Activated CD4-positive, alpha-beta T cell treated with anti-CD3 and anti-CD28 coated beads, Interleukin-2, amount 50 U/mL, for 48 hours (primary cell): ENCODE measurements at regions not wholly inside any gene's neighbourhood (a gene's known extent, or its start where the extent isn't known, plus 50 kb on each side); places are given as distances from the start of the nearest gene placed in this dataset.

Experiments
- DNase-seq, 2 experiments: peaks; one replicate each; pipeline ENCODE4 v3.0.0-alpha.2; 2020

- DNase-seq, result no peak
Observed at GRCh38 chr2:18464913-18465312, 95.5 kb downstream of the RDH14 start.

DNA sequence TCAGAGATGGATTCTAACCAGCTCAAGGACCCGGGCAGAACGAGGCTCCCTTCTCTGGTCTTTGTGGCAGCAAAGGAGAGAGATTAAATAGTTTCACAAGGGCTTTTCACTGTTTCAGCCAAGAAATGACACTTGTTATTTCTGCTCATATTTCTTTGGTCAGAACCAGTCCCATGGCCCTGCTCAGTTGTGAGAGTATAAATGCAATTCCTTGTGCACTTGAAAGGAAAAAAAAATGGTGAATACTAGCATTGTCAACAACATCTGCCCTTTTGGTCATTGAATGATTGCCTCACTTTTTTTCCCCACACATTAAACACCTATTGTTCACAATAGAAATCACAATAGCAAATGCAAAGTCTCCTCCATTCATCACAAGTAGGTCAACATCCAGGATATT, 104.4 kb downstream of the RDH14 start:
- no peak for DNase-seq

DNA sequence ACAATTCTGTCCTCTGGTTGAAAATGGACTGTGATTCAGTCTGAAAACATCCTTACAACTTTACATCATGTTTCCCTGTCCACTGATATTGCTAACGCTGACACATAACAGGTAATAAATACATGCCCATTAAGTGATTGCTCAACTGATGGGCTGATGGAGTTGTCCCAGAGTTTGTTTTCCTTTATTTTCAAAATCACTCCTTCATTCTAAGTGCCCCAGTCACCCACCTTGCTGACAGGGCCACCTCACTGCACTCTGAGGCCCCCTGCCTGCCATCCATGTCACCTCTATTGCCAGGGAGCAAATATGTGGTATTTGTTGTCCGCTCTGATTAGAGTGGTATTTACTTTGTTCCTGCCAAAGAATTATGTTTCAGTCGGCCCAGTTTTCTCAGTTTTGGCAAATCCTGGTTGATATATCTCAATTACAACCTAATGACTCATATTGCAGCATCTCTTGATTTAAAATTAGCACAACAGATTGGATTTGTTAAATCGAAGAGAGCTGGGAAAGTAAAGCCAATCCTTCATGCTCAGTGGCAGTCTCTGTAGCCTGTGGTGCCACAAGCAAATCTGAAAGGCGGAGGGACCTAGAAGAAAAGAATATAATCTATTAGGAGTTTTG, 105.1 kb downstream of the RDH14 start:
- DNase-seq, result no peak

GRCh38 chr2:18454692-18455235, 105.7 kb downstream of the RDH14 start:
- no peak for DNase-seq

GRCh38 chr2:18446715-18447114, 113.7 kb downstream of the RDH14 start:
- no peak for DNase-seq

GRCh38 chr2:18445433-18446320, 114.8 kb downstream of the RDH14 start:
- DNase-seq, result no peak

DNA sequence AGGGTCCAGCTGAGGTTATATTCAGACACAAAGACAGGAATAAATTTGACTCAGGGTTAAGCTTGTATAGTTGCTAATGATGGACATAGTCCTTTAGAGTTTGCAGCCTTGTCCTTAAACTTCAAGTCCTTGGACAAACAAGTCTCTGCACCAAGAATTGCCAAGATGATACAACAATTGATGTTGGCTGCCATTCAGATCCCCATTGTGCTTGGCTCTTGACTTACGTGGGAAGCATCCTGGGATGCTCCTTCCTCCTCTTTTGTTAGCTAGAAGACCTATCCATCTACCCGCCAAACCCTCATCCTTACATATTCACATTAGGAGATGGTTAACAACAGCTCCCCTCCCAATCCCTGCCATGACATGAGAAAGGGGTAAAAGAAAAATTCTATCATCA, 115.6 kb downstream of the RDH14 start:
- DNase-seq, result no peak

- no peak for DNase-seq
Observed at GRCh38 chr2:18441583-18441982, 118.9 kb downstream of the RDH14 start.

GRCh38 chr2:18440777-18441176, 119.7 kb downstream of the RDH14 start:
- no peak for DNase-seq

- no peak for DNase-seq
Observed at GRCh38 chr2:18440141-18440661, 120.3 kb downstream of the RDH14 start.

- DNase-seq, result no peak
Observed at GRCh38 chr2:18439716-18440115, 120.7 kb downstream of the RDH14 start.

- DNase-seq, result no peak
Observed at GRCh38 chr2:18437909-18438308, 122.5 kb downstream of the RDH14 start.

DNA sequence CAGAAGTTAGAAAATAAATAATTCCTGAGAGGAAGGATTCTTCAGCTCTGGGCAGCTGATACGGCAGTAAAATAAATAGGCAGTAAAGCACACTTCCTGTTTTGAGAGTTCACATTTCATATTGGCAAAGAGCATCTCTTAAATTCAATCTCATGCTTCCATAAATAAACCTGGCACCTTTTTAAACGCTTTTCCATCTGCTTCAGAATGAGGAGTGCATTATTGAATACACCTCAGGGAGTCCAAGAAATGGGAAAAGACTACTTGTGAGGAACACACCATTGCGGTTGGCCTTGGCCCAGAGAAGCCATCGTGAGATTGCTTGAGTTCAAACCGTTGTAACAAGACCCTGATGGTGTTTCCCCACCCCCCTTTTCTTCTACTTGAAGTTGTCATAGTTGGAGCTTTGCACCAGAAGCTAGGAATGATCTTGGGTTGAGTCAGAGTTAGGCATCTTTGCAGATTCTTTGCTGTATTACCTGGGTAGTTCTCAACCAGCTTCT, 123.9 kb downstream of the RDH14 start:
- DNase-seq, result no peak

GRCh38 chr2:18435426-18436037, 124.9 kb downstream of the RDH14 start:
- no peak for DNase-seq

GRCh38 chr2:18433872-18434271, 126.6 kb downstream of the RDH14 start:
- no peak for DNase-seq

DNA sequence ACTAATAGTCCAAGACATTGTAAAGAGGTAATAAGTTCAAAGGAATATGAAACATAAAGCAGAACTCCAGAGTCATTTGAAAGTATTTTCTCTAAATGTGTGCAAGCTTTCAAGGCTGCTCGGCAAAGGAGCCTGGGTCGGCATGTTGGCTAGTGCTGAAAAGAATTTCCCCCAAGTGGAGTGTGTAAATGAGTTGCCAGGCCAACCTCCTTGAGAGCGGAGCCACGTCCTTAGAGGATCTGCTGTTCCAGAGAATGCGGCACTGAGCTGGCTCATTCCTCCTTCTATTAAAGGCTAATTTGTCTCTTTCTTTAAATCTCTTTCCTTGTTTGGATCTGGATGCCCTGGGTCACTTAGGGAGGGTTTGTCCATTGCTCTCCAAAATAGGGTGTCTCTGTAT, 127.5 kb downstream of the RDH14 start:
- no peak for DNase-seq

DNA sequence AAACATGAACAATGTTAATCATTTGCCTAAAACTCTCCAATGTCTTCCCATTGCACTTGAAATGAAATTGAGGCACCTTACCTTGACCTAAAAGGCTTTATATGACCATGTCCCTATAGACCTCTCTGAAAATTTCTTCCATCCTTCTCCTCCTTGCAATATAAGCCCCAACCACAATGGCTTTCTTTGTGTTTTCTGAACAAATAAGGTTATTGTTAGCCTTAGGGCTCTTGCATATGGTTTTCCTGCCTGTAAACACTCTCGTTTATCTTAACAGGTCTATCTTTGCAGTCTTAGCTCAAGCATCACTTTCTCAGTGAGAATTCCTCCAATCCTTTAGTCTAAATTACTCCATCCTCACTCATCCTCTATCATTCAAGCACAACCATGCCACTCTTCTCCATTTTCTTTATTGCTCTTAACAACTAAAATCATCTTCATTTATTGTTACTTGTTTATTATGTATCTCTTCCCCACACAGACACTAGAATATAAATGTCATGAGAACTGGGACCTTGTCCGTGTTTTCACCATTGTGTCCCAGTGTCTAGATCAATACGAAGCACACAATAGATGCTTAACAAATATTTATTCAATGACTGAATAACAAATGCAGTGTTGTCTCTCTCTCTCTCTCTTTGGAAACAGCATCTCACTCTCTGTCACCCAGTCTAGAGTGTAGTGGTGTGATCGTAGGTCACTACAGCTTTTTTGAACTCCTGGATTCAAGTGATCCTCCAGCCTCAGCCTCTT, 129.3 kb downstream of the RDH14 start:
- no peak for DNase-seq

DNA sequence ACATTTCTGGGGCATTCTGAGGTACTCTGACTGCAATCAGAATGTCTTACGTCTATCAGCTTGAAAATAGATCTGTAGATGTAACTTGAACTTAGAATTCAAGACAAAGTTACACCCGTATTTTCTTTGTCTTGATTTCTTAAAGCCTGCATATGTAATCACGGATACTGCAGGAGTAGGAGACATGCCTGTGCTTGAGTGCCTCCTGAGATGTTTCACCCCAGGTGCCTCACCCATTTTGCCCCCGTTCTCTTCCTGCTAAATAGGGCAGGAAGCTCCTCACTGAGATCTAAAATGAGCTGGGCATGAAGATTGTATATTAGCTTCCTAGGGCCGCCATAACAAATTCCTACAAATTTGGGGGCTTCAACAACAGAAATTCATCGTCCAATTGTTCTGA, 131.9 kb downstream of the RDH14 start:
- no peak for DNase-seq

DNA sequence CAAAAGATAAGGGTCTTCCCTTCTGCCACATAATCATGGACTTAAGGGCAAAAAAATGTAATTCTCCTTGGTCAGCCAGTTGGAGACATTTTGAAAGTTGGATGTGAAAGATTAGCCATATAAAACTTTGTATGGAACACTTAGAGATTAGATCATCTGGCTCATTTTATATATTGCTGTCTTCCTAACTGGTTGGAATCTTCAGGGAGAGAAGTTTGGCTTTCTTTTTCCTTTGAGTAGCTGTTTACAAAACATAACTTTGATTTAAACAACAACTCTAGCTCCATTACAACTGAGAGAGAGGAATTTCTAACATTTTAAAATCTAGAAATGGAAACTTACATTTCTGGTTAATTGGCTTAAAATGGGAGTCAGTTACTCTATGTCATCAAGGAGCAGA, 132.7 kb downstream of the RDH14 start:
- no peak for DNase-seq

DNA sequence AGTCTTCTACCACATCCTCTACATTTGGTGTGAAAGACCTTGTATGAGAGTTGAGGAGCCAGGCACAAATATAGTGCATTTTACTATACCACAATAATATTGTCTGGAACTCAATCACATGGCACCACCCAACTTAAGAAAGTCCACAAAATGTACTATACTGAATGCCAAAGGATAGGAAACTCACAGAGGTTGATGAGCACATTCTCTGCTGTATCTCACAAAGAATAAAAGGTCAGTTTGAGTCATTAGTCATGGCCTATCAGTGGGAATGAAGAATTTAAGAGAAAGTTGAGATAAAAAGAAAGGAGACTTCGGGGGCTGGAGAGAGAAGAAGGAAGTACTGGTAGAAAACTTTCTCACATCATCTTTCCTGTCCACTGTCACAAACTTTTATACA, 134.3 kb downstream of the RDH14 start:
- no peak for DNase-seq

- no peak for DNase-seq
Observed at GRCh38 chr2:18425210-18425703, 135.2 kb downstream of the RDH14 start.

DNA sequence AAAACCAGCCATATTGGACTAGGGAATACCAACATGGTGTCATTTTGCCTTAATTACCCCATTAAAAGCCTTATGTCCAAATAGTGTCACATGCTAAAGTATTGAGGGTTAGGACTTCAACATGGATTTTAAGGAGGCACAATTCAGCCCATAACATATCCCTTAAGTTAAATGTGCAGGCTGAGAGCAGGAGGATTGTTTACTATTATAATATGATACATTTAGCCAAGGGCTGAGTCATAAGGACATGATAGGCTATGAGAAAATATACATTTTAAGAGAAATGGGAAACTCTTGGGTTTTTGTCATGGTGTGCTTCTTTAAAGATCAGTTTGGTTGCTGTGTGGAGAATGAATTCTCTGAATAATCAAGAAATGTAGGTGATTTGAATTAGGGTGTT, 136.8 kb downstream of the RDH14 start:
- DNase-seq, result no peak
